OCI-LY3 (cell line): ENCODE measurements at regions not wholly inside any gene's neighbourhood (a gene's known extent, or its start where the extent isn't known, plus 50 kb on each side); places are given as distances from the start of the nearest gene placed in this dataset.
"Not testable (repeated sequence)": the region's sequence is repeated elsewhere in the genome, so short reads cannot be mapped to it uniquely, and the experiment has no call there.

ENCODE experiments used
- H2AFZ ChIP-seq: fragments of 200-600, 300-600 bp; shearing (Covaris generic); 2 replicates; pipeline ENCODE4 v1.6.0; 2014; ENCODE audit warnings: antibody characterized with exemption, low read depth, low read length
- H3K27ac ChIP-seq: fragments of 200-600, 300-600 bp; sonication (generic); 2 replicates; pipeline ENCODE4 v1.5.1; 2014; ENCODE audit warnings: mild to moderate bottlenecking, low read length, moderate library complexity, mixed read lengths
- H3K27me3 ChIP-seq: fragments of 200-600, 300-600 bp; sonication (generic); 2 replicates; pipeline ENCODE4 v1.6.1; 2014; ENCODE audit warnings: low read depth, low read length, mixed read lengths
- H3K36me3 ChIP-seq: fragments of 200-600, 300-600 bp; sonication (generic); replicated peaks from 2 replicates; pipeline ENCODE3; 2014; ENCODE audit warnings: low read depth, low read length, mixed read lengths
- H3K4me1 ChIP-seq: fragments of 300-600, 200-600 bp; sonication (generic); 2 replicates; pipeline ENCODE4 v1.6.1; 2014; ENCODE audit warnings: low read length, mixed read lengths
- H3K4me2 ChIP-seq: fragments of 200-600, 300-600 bp; sonication (generic); 2 replicates; pipeline ENCODE4 v1.6.1; 2014; ENCODE audit warnings: low read length, mixed read lengths
- H3K4me3 ChIP-seq: fragments of 300-600, 200-600 bp; sonication (generic); 2 replicates; pipeline ENCODE4 v1.5.1; 2014; ENCODE audit warnings: antibody characterized with exemption, mild to moderate bottlenecking, low read length, moderate library complexity
- H3K79me2 ChIP-seq: fragments of 300-600, 200-600 bp; shearing (Covaris generic); 2 replicates; pipeline ENCODE4 v1.6.1; 2014; ENCODE audit warnings: mild to moderate bottlenecking, low read length, mixed read lengths
- H3K9ac ChIP-seq: fragments of 300-600, 200-600 bp; shearing (Covaris generic); 2 replicates; pipeline ENCODE4 v1.6.0; 2014; ENCODE audit warnings: mild to moderate bottlenecking, low read length, moderate library complexity
- H3K9me3 ChIP-seq: fragments of 200-600, 300-600 bp; shearing (Covaris generic); 2 replicates; pipeline ENCODE4 v1.6.1; 2014; ENCODE audit warnings: low read length, mixed read lengths; ENCODE audit not compliant: insufficient read depth
- H4K20me1 ChIP-seq: fragments of 200-600, 300-600 bp; sonication (generic); 2 replicates; pipeline ENCODE4 v1.6.1; 2016; ENCODE audit warnings: low read length, mixed read lengths; ENCODE audit not compliant: insufficient read depth
- CTCF ChIP-seq: fragments of 200-600, 300-600 bp; sonication (generic); IDR thresholded peaks from 2 replicates; pipeline ENCODE4 v1.5.1; 2014; ENCODE audit warnings: antibody characterized with exemption, low read length, low read depth
- EZH2phosphoT487 ChIP-seq: fragments of 200-600 bp; shearing (Covaris generic); IDR thresholded peaks from 2 replicates; pipeline ENCODE4 v1.6.1; 2018; ENCODE audit warnings: antibody characterized with exemption, mixed run types, low read depth

- Histone ChIP-seq H3K4me2 (no peak overlapping the region), H3K9me3 (no peaks in the 10 kb centered on the region), H3K4me3 (no peak overlapping the region), H3K9ac (no peak overlapping the region), H3K79me2 (no peaks in the 10 kb centered on the region), H4K20me1 (no peaks in the 10 kb centered on the region), H3K36me3 (no peaks in the 10 kb centered on the region), H3K4me1 (no peaks in the 10 kb centered on the region), H3K27me3 (no peaks in the 10 kb centered on the region), H2AFZ (no peak overlapping the region), H3K27ac (no peak overlapping the region)
- TF ChIP-seq CTCF (no peak), EZH2phosphoT487 (no peak)
Measured at GRCh38 chr12:131386167-131386521, 324.7 kb upstream of the SFSWAP start.

- no peaks in the 10 kb centered on the region for H3K27me3 ChIP-seq
- TF ChIP-seq EZH2phosphoT487 (no peak), CTCF (no peak)
Measured at GRCh38 chr12:131386781-131387180, 324.1 kb upstream of the SFSWAP start.

GRCh38 chr12:131387281-131388163, 323.4 kb upstream of the SFSWAP start:
- no peak overlapping the region for H3K4me2 ChIP-seq

More at GRCh38 chr12:131386781-131387180, 324.1 kb upstream of the SFSWAP start:
- Histone ChIP-seq H3K4me3 (no peak overlapping the region), H2AFZ (no peak overlapping the region), H4K20me1 (no peaks in the 10 kb centered on the region), H3K27ac (no peak overlapping the region), H3K79me2 (no peaks in the 10 kb centered on the region), H3K36me3 (no peaks in the 10 kb centered on the region), H3K4me1 (no peaks in the 10 kb centered on the region), H3K4me2 (no peak overlapping the region), H3K9me3 (no peaks in the 10 kb centered on the region), H3K9ac (no peak overlapping the region)

GRCh38 chr12:131388164-131389053, 322.5 kb upstream of the SFSWAP start:
- H3K9me3 ChIP-seq, H3K4me1 ChIP-seq, H4K20me1 ChIP-seq, H3K27ac ChIP-seq, H3K27me3 ChIP-seq, H3K4me3 ChIP-seq, H3K36me3 ChIP-seq, H3K4me2 ChIP-seq, H3K79me2 ChIP-seq, H3K9ac ChIP-seq, H2AFZ ChIP-seq: not testable (repeated sequence)

More at GRCh38 chr12:131387281-131388163, 323.4 kb upstream of the SFSWAP start:
- Histone ChIP-seq H3K4me3 (no peak overlapping the region), H3K27ac (no peak overlapping the region), H3K9me3 (no peaks in the 10 kb centered on the region), H3K4me1 (no peaks in the 10 kb centered on the region), H3K27me3 (no peaks in the 10 kb centered on the region), H4K20me1 (no peaks in the 10 kb centered on the region), H3K9ac (no peak overlapping the region), H3K36me3 (no peaks in the 10 kb centered on the region), H3K79me2 (no peaks in the 10 kb centered on the region), H2AFZ (no peak overlapping the region)
- TF ChIP-seq CTCF (no peak), EZH2phosphoT487 (no peak)
